ENCODE measurements at regions not wholly inside any gene's neighbourhood (a gene's known extent, or its start where the extent isn't known, plus 50 kb on each side); places are given as distances from the start of the nearest gene placed in this dataset.
"Not testable (repeated sequence)": the region's sequence is repeated elsewhere in the genome, so short reads cannot be mapped to it uniquely, and the experiment has no call there.

DNA sequence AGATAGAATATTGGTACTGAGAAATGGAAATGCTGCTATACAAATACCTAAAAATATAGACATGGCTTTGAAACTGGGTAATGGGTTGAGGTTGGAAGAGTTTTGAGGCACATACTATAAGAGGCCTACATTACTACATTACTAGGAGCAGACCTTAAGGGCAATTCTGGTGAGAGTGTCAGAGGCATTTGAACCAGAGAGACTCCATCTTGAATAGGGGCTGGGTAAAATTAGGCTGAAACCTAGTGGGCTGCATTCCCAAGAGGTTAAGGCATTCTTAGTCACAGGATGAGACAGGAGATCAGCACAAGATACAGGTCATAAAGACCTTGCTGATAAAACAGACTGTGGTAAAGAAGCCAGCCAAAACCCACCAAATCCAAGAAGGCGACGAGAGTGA, 104.6 kb upstream of the ADRA1B start:
- H3K36me3 Mint-ChIP-seq, result peaks cover 3% of the 10 kb centered on the region
- H3K9me3 Mint-ChIP-seq, result peaks cover 2% of the 10 kb centered on the region
- H3K27me3 Mint-ChIP-seq, result peaks cover 3% of the 10 kb centered on the region
- DNase-seq (ENCODE audit: low spot score in 2 of 2) (no peak), ATAC-seq (ENCODE audit: low read depth) (no peak)
- H3K4me1 Mint-ChIP-seq, result peaks cover 3% of the 10 kb centered on the region
- H3K4me3 Mint-ChIP-seq, result no peak overlapping the region
- no peak overlapping the region for H3K27ac Mint-ChIP-seq

DNA sequence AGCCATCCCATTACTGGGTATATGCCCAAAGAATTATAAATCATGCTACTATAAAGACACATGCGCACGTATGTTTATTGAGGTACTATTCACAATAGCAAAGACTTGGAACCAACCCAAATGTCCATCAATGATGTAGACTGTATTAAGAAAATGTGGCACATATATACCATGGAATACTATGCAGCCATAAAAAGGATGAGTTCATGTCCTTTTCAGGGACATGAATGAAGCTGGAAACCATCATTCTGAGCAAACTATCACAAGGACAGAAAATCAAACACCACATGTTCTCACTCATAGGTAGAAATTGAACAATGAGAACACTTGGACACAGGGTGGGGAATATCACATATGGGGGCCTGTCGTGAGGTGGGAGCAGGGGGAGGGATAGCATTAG, 103.5 kb upstream of the ADRA1B start:
- not testable (repeated sequence) for H3K9me3 Mint-ChIP-seq; ATAC-seq (ENCODE audit: low read depth); H3K4me1 Mint-ChIP-seq; H3K27me3 Mint-ChIP-seq; H3K4me3 Mint-ChIP-seq; H3K36me3 Mint-ChIP-seq; H3K27ac Mint-ChIP-seq; DNase-seq (ENCODE audit: low spot score in 2 of 2)

DNA sequence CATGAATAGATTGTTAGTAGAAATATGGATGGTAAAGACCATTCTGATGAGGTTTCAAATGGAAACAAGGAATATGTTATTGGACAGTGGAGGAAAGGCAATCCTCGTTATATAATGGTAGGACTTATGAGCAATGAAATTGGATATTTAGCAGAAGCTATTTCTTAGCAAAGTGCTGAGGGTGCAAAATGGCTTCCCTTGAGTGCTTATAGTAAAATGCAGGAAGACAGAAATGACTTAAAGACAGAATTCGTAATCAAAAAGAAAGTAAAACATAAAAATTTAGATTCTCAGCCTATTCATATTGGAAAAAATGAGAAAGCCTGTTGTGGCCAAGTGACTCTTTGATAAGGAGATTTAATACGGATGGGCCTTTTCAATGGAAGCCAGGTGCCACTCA, 102.1 kb upstream of the ADRA1B start:
- ATAC-seq (ENCODE audit: low read depth) (no peak), DNase-seq (ENCODE audit: low spot score in 2 of 2) (no peak)
- Mint-ChIP-seq H3K36me3 (peaks cover 2% of the 10 kb centered on the region), H3K27ac (no peak overlapping the region), H3K4me1 (peaks cover 3% of the 10 kb centered on the region), H3K9me3 (peaks cover 2% of the 10 kb centered on the region), H3K4me3 (no peak overlapping the region), H3K27me3 (no peaks in the 10 kb centered on the region)

DNA sequence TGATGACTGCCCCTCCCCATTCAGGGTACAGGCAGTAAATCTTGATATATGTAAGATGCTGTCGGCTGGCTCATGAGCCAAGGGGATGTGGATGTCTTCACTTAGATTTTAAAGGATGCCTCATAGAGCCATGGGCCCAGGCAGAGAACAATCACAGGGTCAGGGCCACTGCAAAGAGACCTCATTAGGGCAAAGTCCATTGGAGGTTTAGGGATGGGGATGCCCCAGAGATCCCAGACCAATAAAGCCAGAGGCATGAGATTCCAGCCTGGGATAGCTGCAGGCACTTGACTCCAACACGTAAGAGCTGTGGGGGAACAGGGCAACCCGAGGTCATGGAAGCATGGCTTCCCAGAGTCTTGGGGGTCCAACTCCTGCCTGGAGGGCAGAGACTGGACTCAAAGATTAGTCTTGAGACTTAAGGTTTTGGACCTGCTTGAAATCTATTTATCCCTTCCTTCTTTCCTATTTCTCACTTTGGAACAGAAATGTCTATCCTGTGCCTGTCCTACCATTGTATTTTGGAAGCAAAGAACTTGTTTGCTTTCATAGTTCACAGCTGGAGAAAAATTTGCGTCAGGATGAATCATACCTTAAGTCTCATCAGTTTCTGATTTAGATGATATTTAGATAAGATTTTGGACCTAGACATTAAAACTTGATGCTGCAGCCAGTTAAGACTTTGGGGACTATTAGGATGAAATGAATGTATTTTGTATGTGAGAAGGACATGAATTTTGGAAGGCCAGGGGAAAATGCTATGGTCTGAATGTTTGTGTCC, 101.3 kb upstream of the ADRA1B start:
- H3K4me3 Mint-ChIP-seq, result no peak overlapping the region
- H3K27me3 Mint-ChIP-seq, result no peaks in the 10 kb centered on the region
- no peak overlapping the region for H3K27ac Mint-ChIP-seq
- peaks cover 2% of the 10 kb centered on the region for H3K9me3 Mint-ChIP-seq
- peaks cover 3% of the 10 kb centered on the region for H3K4me1 Mint-ChIP-seq
- peaks cover 2% of the 10 kb centered on the region for H3K36me3 Mint-ChIP-seq
- ATAC-seq (ENCODE audit: low read depth) (no peak), DNase-seq (ENCODE audit: low spot score in 2 of 2) (no peak)

DNA sequence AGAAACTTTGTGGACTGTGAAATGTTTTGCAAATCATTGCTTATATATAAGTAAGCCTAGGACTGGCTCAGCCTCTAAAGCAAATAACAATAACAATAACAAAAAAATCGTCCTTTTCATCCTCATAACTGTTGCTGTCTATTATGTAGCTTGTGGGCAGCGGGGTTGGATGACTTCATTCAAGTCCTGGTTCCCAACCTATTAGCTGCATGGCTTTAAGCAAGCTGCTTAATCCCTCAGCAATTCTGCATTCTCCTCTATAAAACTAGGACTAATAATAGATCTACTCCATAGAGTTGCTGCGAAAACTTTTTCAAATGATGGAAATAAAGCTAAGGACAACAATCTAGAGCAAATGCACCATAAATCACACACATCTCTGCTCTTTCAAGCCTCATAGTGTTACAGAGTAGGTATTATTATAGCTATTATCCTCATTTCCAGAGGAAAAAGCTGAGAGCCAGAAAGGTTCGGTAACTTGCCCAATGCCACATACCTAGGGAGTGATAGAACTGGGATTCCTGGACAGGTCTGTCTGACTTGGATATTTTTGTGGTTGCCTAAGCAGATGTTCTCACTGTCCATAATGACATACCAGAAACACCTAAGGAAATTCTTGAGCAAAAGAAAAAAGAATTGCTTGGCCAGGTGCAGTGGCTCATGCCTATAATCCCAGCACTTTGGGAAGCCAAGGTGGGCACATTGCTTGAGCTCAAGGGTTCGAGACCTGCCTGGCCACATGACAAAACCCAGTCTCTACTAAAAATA, 98.8 kb upstream of the ADRA1B start:
- peaks cover 3% of the 10 kb centered on the region for H3K4me1 Mint-ChIP-seq
- DNase-seq (ENCODE audit: low spot score in 2 of 2), result no peak
- ATAC-seq (ENCODE audit: low read depth), result no peak
- H3K27me3 Mint-ChIP-seq, result no peaks in the 10 kb centered on the region
- no peak overlapping the region for H3K4me3 Mint-ChIP-seq
- H3K36me3 Mint-ChIP-seq, result peaks cover under 1% of the 10 kb centered on the region
- peaks cover under 1% of the 10 kb centered on the region for H3K9me3 Mint-ChIP-seq
- H3K27ac Mint-ChIP-seq, result no peak overlapping the region

DNA sequence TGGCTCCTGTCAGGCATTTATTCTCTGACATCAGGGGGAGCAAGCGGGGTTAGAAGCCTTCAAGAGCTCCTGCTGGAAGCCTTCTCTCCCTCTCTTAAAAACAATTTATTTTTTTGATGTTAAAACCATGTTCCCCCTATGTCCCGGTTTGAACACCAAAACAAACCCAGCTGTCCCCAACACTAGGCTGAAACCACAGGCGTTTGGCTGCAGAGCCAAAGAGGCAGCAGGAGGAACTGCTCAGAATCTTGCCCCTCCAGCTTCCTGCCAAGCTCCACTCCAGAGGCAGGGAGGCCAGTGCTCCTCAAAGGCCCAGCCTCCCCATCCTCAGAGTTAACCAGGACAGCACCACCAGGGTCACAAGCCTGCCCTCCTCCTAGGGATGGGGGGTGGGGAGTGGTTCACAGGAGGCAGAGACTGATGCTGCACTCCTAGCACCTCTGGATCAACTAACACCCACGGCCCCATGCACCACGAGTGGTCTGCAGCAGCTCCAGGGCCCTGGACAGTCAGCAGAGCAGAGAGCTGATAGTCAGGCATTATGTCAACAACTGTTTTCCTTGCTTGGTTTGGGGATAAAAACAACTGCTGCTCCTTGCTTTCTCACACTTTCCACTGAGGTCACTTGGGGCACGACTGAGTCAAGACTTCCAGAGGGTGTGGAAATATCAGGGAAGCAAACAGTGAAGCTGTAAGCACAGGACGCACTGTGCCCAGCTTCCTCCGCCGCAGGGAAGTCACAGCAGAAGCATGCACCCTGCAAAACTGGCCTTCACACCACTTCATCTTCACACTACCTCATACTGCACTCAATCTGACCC, 96.5 kb upstream of the ADRA1B start:
- Mint-ChIP-seq H3K4me3 (no peak overlapping the region), H3K27ac (no peak overlapping the region), H3K9me3 (peaks cover 2% of the 10 kb centered on the region), H3K36me3 (no peaks in the 10 kb centered on the region), H3K4me1 (peaks cover 4% of the 10 kb centered on the region), H3K27me3 (no peaks in the 10 kb centered on the region)
- ATAC-seq (ENCODE audit: low read depth), result no peak
- DNase-seq (ENCODE audit: low spot score in 2 of 2), result no peak

DNA sequence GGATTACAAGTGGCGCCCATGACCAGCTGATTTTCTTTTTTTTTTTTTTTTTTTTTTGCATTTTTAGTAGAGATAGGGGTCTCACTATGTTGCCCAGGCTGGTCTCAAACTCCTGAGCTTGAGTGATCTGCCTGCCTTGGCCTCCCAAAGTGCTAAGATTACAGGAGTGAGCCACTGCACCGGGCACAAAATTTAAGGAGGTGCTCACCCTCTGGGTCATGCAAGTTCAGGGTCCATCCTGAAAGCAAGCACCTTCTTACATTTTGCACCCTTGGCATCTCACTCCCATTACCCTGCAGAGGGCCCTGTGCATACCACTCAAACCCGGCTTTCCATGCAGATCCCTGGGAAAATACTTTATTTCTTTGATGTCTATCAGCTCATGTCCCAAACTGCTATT, 95.6 kb upstream of the ADRA1B start:
- no peak for ATAC-seq (ENCODE audit: low read depth)
- H3K4me3 Mint-ChIP-seq, result no peak overlapping the region
- H3K27me3 Mint-ChIP-seq, result no peaks in the 10 kb centered on the region
- no peak overlapping the region for H3K27ac Mint-ChIP-seq
- no peaks in the 10 kb centered on the region for H3K36me3 Mint-ChIP-seq
- peaks cover 2% of the 10 kb centered on the region for H3K9me3 Mint-ChIP-seq
- DNase-seq (ENCODE audit: low spot score in 2 of 2), result no peak
- H3K4me1 Mint-ChIP-seq, result peaks cover 6% of the 10 kb centered on the region

DNA sequence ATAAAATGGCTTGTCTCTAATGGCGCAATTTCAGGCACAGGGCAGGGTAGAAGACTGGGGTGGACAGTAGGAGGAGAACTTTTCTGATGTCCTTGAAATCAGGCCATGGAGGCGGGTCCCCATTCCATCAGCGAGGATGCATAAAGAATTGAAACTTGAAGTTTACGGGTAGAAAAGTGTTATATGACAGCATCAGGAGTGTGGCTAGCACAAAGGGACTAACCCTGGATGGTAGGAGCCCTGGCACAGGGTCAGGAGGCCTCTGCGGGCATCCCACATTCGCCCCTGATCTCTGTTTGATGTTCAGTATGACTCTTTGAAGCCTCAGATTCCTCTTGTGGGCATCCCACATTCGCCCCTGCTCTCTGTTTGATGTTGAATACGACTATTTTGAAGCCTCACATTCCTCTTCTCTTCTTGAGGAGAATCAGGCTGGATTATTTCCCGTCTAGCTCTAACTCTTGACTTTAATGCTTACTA, 94.8 kb upstream of the ADRA1B start:
- DNase-seq (ENCODE audit: low spot score in 2 of 2) (no peak), ATAC-seq (ENCODE audit: low read depth) (no peak)
- H3K4me3 Mint-ChIP-seq, result no peak overlapping the region
- peaks cover 2% of the 10 kb centered on the region for H3K9me3 Mint-ChIP-seq
- no peaks in the 10 kb centered on the region for H3K36me3 Mint-ChIP-seq
- no peak overlapping the region for H3K27ac Mint-ChIP-seq
- peaks cover 11% of the 10 kb centered on the region for H3K4me1 Mint-ChIP-seq
- no peaks in the 10 kb centered on the region for H3K27me3 Mint-ChIP-seq

DNA sequence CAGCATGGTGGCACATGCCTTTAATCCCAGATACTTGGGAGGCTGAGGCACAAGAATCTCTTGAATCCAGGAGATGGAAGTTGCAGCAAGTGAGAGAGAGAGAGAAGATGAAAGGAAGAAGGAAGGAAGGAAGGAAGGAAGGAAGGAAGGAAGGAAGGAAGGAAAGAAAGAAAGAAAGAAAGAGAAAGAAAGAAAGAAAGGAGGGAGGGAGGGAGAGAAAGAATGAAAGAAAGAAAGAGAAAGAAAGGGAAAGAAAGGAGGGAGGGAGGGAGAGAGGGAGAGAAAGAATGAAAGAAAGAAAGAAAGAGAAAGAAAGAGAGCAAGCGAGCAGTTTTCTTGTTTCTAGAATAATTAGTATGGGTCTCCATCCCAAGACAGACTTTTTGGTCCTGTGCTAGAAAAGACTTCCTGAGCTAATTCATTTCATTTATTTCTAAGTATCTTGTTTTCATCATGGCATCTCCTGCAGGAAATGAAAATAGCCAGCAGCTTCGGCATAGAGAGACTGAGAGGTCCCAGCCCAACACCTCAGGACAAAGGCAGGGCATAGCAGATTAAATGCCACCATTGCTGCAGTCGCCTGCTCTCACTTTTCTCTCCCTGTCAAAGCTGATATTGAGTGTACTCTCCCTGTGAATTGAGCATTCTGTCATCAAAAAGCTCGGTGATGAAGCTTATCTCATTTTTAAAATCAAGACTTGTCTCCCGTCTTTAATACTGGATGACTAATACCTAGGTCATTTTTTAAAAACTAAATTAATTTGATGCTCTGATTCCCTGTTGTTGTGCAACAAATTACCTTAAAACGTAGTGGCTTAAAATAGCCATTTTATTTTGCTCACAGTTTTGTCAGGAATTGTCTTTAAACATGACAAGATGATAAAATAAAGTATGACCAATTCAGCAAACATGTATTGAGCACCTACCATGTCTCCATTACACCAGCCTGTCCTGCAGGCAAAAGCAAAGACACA, 91.8 kb upstream of the ADRA1B start:
- H3K4me1 Mint-ChIP-seq, result peaks cover 16% of the 10 kb centered on the region
- peak overlapping the region; percentile 32 for H3K27ac Mint-ChIP-seq
- H3K36me3 Mint-ChIP-seq, result no peaks in the 10 kb centered on the region
- H3K4me3 Mint-ChIP-seq, result no peak overlapping the region
- ATAC-seq (ENCODE audit: low read depth), result no peak
- no peaks in the 10 kb centered on the region for H3K27me3 Mint-ChIP-seq
- no peak for DNase-seq (ENCODE audit: low spot score in 2 of 2)
- peaks cover 2% of the 10 kb centered on the region for H3K9me3 Mint-ChIP-seq

DNA sequence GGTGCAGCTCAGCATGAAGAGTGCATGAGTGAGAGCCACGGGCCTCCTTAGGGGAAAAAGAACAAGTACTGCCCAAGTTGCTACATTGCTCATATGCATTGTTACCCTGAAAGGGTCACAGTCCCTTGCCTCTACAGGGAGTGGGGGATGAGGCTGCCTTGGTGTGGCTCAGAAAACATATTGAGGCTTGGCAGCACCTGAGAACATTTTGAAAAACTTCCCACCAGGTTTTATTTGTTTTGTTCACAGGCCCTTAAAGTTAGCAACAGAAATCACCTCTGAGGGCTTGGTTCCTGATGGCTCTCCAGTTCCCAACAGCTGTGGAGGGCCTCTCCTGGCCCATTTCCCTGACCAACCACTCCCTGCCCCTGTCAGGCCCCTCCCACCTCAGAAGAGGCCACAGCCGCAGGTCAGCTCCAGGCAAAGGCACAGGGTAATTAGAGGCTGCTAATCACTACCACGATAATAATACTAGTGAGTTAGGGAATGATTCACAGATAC, 90.7 kb upstream of the ADRA1B start:
- Mint-ChIP-seq H3K27ac (no peak overlapping the region), H3K36me3 (no peaks in the 10 kb centered on the region), H3K9me3 (peaks cover 2% of the 10 kb centered on the region), H3K4me3 (no peak overlapping the region), H3K27me3 (no peaks in the 10 kb centered on the region), H3K4me1 (peaks cover 16% of the 10 kb centered on the region)
- DNase-seq (ENCODE audit: low spot score in 2 of 2) (no peak), ATAC-seq (ENCODE audit: low read depth) (no peak)

DNA sequence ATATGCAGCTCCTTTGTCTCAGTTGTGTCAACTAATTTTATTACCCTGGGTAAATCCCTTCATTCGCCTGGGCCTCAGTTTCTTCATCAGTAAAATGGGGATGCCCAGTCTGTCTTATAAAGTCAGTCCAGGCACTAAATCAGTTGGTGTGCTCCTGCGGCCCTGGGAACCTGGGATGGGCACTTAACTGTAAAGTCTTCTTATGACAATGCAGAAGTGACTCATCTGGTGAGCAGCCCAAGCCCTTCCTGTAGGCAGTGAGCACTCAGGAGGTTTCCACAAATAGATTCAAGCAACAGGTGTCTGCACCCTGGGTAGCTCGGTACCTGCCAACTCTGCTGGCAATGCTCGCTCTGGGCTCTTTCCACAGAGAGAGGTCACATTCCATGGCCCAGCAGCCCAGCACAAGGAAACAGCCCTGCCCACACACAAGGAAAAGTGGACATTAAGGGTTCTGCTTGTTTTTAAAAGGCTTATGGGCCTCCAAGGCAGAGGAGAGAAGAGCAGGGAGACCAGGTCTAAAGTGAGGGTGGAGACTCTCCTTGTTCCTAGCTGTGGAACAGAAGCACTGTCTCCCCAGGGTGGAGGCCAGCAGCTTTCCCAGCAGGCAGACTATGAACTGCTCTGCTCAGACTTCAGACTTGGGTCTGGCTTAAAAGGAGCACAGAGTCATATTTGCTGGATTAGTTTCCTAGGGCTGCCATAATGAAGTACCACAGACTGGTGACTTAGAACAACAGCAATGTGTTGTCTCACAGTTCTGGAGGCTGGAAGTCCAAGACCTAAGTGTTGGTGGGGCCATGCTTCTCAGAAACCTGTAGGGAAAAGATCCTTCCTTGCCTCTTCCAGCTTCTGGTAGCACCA, 89.7 kb upstream of the ADRA1B start:
- DNase-seq (ENCODE audit: low spot score in 2 of 2), result no peak
- peak; percentile 91 for ATAC-seq (ENCODE audit: low read depth)
- peak overlapping the region; percentile 62 for H3K27ac Mint-ChIP-seq
- H3K36me3 Mint-ChIP-seq, result no peaks in the 10 kb centered on the region
- peaks cover 16% of the 10 kb centered on the region for H3K4me1 Mint-ChIP-seq
- H3K9me3 Mint-ChIP-seq, result peaks cover 2% of the 10 kb centered on the region
- H3K4me3 Mint-ChIP-seq, result peak overlapping the region; percentile 49
- no peaks in the 10 kb centered on the region for H3K27me3 Mint-ChIP-seq

DNA sequence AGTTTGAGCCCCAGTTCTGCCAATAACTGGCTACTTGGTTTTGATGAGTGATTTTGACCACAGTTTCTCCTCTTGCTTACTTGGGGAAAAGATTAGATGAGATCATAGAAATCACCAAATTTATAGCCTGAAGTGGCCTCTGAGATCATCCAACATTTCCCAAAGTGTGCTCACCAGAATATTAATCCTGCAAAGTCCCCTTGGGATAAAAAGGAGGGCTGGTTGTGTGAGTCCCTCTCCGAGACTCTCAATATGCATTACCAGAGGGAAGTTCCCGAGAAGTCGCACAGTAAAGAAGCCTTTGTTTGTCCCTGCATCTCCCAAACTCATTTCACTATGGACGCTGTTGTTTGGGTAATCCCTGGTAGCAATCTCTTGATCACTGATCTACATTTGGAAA, 88.4 kb upstream of the ADRA1B start:
- H3K4me3 Mint-ChIP-seq, result no peak overlapping the region
- peaks cover 16% of the 10 kb centered on the region for H3K4me1 Mint-ChIP-seq
- H3K27me3 Mint-ChIP-seq, result no peaks in the 10 kb centered on the region
- H3K27ac Mint-ChIP-seq, result no peak overlapping the region
- DNase-seq (ENCODE audit: low spot score in 2 of 2), result no peak
- no peaks in the 10 kb centered on the region for H3K36me3 Mint-ChIP-seq
- no peak for ATAC-seq (ENCODE audit: low read depth)
- peaks cover 2% of the 10 kb centered on the region for H3K9me3 Mint-ChIP-seq

All from memory B cell (primary cell).